HG03469 (cell line): ENCODE measurements at regions not wholly inside any gene's neighbourhood (a gene's known extent, or its start where the extent isn't known, plus 50 kb on each side); places are given as distances from the start of the nearest gene placed in this dataset.

ENCODE experiments used
- ATAC-seq: cut with Tn5 transposase; IDR thresholded peaks from one replicate; pipeline ENCODE4 v1.9.1; 2021; ENCODE audit warnings: mild to moderate bottlenecking, moderate library complexity, moderate number of reproducible peaks; ENCODE audit not compliant: unreplicated experiment

DNA sequence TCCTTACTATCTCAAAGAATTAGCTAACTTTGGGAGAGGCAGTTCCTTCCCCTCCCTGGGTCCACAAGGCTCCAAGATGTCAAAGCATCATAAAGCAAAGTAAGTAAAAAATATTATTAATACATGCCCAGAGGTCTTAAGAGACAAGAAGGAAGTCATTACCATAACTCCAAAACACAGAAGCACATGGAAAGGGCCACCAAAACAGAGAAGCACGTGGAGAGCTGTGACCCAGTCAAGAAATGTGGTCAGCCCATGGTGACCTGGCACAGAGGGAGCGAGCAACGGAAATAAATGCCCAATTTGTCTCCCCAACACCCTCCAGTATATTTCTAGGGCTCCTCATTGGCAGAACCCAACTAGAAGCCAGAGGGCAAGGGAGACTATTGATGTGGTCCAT, 277.5 kb upstream of the API5 start:
- ATAC-seq, result no peak

DNA sequence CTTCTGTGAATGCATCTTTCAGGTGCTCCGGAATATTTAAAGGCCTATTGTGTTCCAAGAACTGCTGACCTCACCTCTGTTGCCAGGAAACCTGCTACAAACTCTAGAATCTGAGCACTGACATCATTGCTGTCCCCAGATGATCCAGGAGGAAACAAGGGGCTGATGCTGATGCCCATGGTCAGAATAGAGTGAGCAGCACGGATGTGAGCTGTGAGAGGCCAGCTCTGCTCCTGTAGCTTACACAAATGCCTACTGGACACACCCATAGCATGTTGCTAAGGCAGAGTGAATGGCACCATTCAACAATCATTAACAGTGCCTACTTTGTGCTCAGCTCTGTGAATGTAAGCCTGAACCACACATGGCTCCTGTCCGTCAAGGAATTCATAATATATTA, 276.7 kb upstream of the API5 start:
- ATAC-seq, result no peak

GRCh38 chr11:43053638-43054412, 258.0 kb upstream of the API5 start:
- ATAC-seq, result no peak

GRCh38 chr11:43067681-43068080, 244.1 kb upstream of the API5 start:
- ATAC-seq, result no peak

GRCh38 chr11:43071338-43071737, 240.5 kb upstream of the API5 start:
- ATAC-seq, result no peak

GRCh38 chr11:43072096-43072495, 239.7 kb upstream of the API5 start:
- no peak for ATAC-seq

- ATAC-seq, result no peak
These were observed 238.9 kb upstream of the API5 start for GRCh38 chr11:43072911-43073310.

- no peak for ATAC-seq
These were observed 237.0 kb upstream of the API5 start for GRCh38 chr11:43074810-43075209.

DNA sequence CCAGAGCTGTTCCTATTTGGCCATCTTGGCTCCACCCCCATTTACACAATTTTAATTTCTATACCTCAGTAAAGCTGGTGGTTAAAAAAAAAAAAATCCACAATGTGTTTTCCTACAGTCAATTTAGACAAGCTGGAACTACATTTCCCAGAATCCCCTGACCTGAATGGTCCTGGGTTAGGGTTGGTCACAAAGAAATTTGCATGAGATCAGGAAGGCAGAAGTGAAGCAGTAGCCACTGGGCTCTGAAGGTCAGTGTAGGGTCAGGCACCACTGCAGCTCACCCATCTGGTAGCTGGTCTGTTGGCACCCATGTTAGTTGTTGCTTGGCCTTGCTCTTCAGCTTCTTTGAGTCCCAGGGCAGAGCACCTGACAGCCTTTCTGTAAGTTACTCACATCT, 210.7 kb upstream of the API5 start:
- no peak for ATAC-seq

- no peak for ATAC-seq
These were observed 195.7 kb upstream of the API5 start for GRCh38 chr11:43116071-43116470.

- ATAC-seq, result no peak
These were observed 192.4 kb upstream of the API5 start for GRCh38 chr11:43119275-43119970.

DNA sequence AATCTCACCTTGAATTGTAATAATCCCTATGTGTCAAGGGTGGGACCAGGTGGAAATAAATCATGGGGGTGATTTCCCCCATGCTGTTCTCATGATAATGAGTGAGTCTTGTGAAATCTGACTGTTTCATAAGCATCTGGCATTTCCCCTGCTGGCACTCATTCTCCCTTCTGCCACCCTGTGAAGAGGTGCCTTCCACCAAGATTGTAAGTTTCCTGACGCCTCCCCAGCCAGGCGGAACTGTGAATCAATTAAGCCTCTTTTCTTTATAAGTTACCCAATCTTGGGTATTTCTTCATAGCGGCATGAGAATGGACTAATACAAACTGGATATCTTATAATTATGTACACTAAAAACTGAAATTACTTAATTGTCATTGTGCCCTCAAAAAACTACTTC, 189.2 kb upstream of the API5 start:
- ATAC-seq, result no peak

DNA sequence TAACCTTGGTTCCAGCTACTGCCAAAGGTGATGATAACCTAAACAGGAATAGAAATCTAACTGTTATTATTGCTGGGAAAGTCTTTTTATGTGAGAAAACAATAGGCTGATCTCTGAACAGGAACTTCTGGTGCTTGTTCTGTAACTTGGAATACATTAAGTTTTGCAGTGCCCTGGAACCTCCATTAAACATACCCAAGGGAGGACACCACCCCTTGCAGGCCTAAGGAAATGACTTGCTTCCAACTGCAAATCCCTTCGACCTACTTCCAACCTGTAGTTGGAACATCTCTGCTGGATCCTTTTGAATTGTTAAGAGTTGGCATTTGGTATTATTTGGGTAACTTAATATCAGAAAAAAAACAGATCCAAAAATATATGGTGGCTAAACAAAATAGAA, 188.4 kb upstream of the API5 start:
- no peak for ATAC-seq

- no peak for ATAC-seq
These were observed 187.4 kb upstream of the API5 start for GRCh38 chr11:43124272-43124935.

- ATAC-seq, result no peak
These were observed 182.5 kb upstream of the API5 start for GRCh38 chr11:43129329-43129728.

- no peak for ATAC-seq
These were observed 181.2 kb upstream of the API5 start for GRCh38 chr11:43130616-43131015.

GRCh38 chr11:43135966-43136534, 175.7 kb upstream of the API5 start:
- ATAC-seq, result peak; percentile 84

- ATAC-seq, result no peak
These were observed 173.1 kb upstream of the API5 start for GRCh38 chr11:43138621-43139140.

DNA sequence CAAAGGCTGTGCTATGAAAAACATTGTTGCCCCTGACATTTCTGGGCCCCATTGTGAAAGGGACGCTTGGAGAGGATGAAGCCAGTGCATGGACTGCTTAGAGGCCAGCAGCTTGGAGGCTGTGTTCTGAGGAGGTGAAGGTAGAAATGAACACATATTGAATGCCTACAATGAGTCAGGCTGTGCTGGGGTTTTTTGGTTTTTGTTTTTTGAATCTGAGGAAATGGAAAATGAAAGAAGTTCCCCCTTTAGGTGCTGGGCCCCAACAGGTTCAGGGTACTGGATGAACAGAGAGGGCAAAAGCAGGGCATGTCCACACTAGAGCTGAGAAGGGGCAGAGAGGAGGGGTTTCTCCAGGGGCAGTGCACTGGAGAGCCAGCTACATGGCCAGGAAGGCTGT, 166.1 kb upstream of the API5 start:
- ATAC-seq, result peak; percentile 75

DNA sequence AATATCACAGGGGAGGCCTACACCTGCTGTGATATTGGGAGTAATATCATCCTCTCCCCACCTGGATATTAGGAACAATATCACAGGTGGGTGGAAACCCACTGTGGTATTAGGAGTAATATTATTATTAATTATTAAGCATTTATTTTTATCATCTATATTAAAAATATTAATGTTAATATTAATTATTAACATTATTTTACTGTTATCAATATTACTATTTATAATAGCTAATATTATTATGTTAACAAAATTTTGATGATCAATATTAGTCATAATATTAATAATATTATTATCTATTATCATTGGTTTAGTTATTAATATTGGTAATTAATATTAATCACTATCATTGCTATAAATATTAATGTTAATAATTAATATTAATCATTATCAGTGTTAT, 161.1 kb upstream of the API5 start:
- ATAC-seq, result no peak

DNA sequence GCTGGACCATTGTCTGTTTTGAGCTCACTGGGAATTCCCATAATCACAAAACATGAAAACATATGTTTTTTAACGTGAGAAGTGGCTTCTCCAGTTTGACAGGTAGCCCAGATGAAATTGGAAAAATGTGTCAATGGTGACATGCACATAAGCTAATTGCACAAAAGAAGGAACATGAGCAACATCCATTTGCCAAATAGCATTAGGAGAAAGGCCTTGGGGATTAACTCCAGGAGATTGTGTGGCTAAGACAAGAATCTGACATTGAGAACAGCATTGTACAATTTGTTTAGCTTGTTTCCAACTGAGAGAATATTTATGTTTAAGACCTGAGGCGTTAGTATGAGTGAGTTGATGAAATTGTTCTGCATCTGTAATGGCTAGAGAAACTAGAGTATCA, 147.0 kb upstream of the API5 start:
- no peak for ATAC-seq
